Transverse colon (tissue), 4 donors: ENCODE measurements at regions not wholly inside any gene's neighbourhood (a gene's known extent, or its start where the extent isn't known, plus 50 kb on each side); places are given as distances from the start of the nearest gene placed in this dataset.

Experiments used
- DNase-seq: peaks from one replicate; pipeline ENCODE4 v3.0.0-alpha.2; 2019
- H3K27ac ChIP-seq, 4 donors: fragments of 200-600 bp; sonication (generic); 2 replicates each; pipeline ENCODE4 v1.5.1; 2016 to 2018; ENCODE audit warnings: inconsistent platforms in 4 of 4
- H3K27me3 ChIP-seq: fragments of 200-600 bp; sonication (generic); 2 replicates; pipeline ENCODE4 v1.5.1; 2017; ENCODE audit warnings: inconsistent platforms
- H3K36me3 ChIP-seq, 4 donors: fragments of 200-600 bp; sonication (generic); 2 replicates each; pipeline ENCODE4 v1.5.1; 2017 to 2019; ENCODE audit warnings: inconsistent platforms in 4 of 4
- H3K4me1 ChIP-seq, 4 donors: fragments of 200-600 bp; sonication (generic); 2 replicates each; pipeline ENCODE4 v1.5.1; 2017 to 2020; ENCODE audit warnings: inconsistent platforms in 4 of 4
- H3K4me3 ChIP-seq, 4 donors: fragments of 200-600 bp; sonication (generic); 1 replicate in 1 of 4; 2 replicates in 3 of 4; pipeline versions ENCODE4 v1.5.1 to v1.6.1; 2017 to 2019; ENCODE audit warnings: inconsistent platforms in 4 of 4
- H3K9me3 ChIP-seq, 2 donors: fragments of 200-600 bp; sonication (generic); 2 replicates each; pipeline ENCODE4 v1.5.1; 2017 to 2019; ENCODE audit warnings: inconsistent platforms in 2 of 2
- EP300 ChIP-seq: sonication (generic); formaldehyde crosslinking; IDR thresholded peaks from one replicate; pipeline ENCODE4 v1.6.1; 2017; ENCODE audit warnings: antibody characterized with exemption, low read depth
- POLR2A ChIP-seq: fragments of 450-650 bp; IDR thresholded peaks from one replicate; pipeline ENCODE4 v1.6.1; 2016; ENCODE audit warnings: antibody characterized with exemption, mild to moderate bottlenecking, moderate library complexity
- POLR2AphosphoS5 ChIP-seq, 3 donors: sonication (generic); formaldehyde crosslinking; IDR thresholded peaks; one replicate each; pipeline ENCODE4 v1.6.1; 2016; ENCODE audit warnings: antibody characterized with exemption in 3 of 3
- WGBS, 2 donors: methylation state at CpG; one replicate each; pipeline ENCODE4 v1.1.5; 2018; ENCODE audit warnings: low coverage in 1 of 2; 5-methylcytosine and 5-hydroxymethylcytosine counted together
- in situ Hi-C, 4 donors: fragments of 200-750 bp; cut with MboI; loops; one replicate each; pipeline versions ENCODE4 v1.15.0 to v1.15.1; 2017; ENCODE audit warnings: low sequenced_read_pairs in 3 of 4, low pct_ligation_motif_present in 1 of 4, low pct_unique_long_range_greater_than_20kb in 1 of 4
- intact Hi-C: fragments of 100-400 bp; cut with DNase I; formaldehyde crosslinking; loops from one replicate; pipeline ENCODE4 v1.15.1; 2023; ENCODE audit warnings: low total_unique reads
- TF ChIP-seq, protein P1 (sequence below), 5 experiments: fragments of 200-600 bp in 3 of 5; fragments of 450-650 bp in 2 of 5; sonication (generic) in 3 of 5; IDR thresholded peaks; 1 replicate in 2 of 5; 2 replicates in 3 of 5; pipeline ENCODE4 v1.5.1; 2016 to 2017; ENCODE audit warnings: antibody characterized with exemption in 5 of 5, inconsistent platforms in 3 of 5, mild to moderate bottlenecking in 2 of 5, moderate library complexity in 1 of 5

- peaks cover 0 to 7% of the 10 kb centered on the region in 2 donors for H3K9me3 ChIP-seq
- intact Hi-C loops = no loop called here
- no peak overlapping the region for H3K27ac ChIP-seq
- H3K27me3 ChIP-seq = no peaks in the 10 kb centered on the region
- no peaks in the 10 kb centered on the region for H3K36me3 ChIP-seq
- no peak for DNase-seq
- 72% methylated on average over 6 of the region's 6 CpGs; no CpG with 5 or more reads in 1 of the 2 donors for WGBS, 2 donors
- H3K4me1 ChIP-seq = peaks cover 0 to 5% (median 0%) of the 10 kb centered on the region in 4 donors
- TF ChIP-seq POLR2AphosphoS5 (IDR thresholded peaks at IDR 0.05) (no peak), POLR2A (no peak), EP300 (no peak)
- TF ChIP-seq, protein P1, sequence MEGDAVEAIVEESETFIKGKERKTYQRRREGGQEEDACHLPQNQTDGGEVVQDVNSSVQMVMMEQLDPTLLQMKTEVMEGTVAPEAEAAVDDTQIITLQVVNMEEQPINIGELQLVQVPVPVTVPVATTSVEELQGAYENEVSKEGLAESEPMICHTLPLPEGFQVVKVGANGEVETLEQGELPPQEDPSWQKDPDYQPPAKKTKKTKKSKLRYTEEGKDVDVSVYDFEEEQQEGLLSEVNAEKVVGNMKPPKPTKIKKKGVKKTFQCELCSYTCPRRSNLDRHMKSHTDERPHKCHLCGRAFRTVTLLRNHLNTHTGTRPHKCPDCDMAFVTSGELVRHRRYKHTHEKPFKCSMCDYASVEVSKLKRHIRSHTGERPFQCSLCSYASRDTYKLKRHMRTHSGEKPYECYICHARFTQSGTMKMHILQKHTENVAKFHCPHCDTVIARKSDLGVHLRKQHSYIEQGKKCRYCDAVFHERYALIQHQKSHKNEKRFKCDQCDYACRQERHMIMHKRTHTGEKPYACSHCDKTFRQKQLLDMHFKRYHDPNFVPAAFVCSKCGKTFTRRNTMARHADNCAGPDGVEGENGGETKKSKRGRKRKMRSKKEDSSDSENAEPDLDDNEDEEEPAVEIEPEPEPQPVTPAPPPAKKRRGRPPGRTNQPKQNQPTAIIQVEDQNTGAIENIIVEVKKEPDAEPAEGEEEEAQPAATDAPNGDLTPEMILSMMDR (IDR thresholded peaks at IDR 0.05) = no peak
- no peak overlapping the region for H3K4me3 ChIP-seq
- in situ Hi-C loops = no loop called here
These were observed 245.5 kb upstream of the CXCR4 start for GRCh38 chr2:136363470-136363869.

GRCh38 chr2:136362676-136363390 lies 244.9 kb upstream of the CXCR4 start:
- in situ Hi-C loops (no loop called here), intact Hi-C loops (no loop called here)
- peaks cover 0 to 6% of the 10 kb centered on the region in 2 donors for H3K9me3 ChIP-seq
- no peak overlapping the region for H3K27ac ChIP-seq
- H3K4me3 ChIP-seq = no peak overlapping the region
- TF ChIP-seq, protein P1 (IDR thresholded peaks at IDR 0.05) = no peak
- TF ChIP-seq EP300 (no peak), POLR2AphosphoS5 (IDR thresholded peaks at IDR 0.05) (no peak), POLR2A (no peak)
- H3K27me3 ChIP-seq = no peaks in the 10 kb centered on the region
- DNase-seq = no peak
- peaks cover 0 to 5% (median 0%) of the 10 kb centered on the region in 4 donors for H3K4me1 ChIP-seq
- no peaks in the 10 kb centered on the region for H3K36me3 ChIP-seq
- WGBS, 2 donors = 83% methylated on average over 9 of the region's 9 CpGs; no CpG with 5 or more reads in 1 of the 2 donors

DNA sequence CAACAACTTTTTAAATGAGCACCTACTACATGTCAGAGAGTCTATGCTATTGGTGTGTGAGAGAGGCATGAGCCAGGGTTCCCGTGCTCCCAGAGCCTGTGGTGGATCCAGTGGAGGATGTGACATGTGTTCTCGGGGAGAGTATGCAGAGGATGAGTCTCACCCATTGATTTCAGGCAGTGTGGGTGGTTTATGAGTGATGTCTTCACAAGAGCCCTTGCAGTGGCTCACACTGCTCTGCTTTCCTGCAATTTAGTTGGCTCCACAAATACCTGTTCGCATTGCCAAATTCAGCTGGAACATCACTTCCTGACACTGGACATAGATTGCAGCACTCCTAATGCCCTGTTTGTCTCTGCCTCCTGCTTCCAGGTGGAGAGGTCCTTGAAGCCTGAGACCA lies 243.6 kb upstream of the CXCR4 start:
- no peak for DNase-seq
- TF ChIP-seq POLR2A (no peak), EP300 (no peak), POLR2AphosphoS5 (IDR thresholded peaks at IDR 0.05) (no peak)
- TF ChIP-seq, protein P1 (IDR thresholded peaks at IDR 0.05) = no peak
- intact Hi-C loops = no loop called here
- no peak overlapping the region for H3K27ac ChIP-seq
- WGBS, 2 donors = 94% methylated on average over 3 of the region's 3 CpGs; no CpG with 5 or more reads in 1 of the 2 donors
- H3K27me3 ChIP-seq = no peaks in the 10 kb centered on the region
- in situ Hi-C loops = no loop called here
- no peak overlapping the region for H3K4me3 ChIP-seq
- no peaks in the 10 kb centered on the region for H3K36me3 ChIP-seq
- no peaks in the 10 kb centered on the region for H3K9me3 ChIP-seq
- peaks cover 0 to 5% (median 0%) of the 10 kb centered on the region in 4 donors for H3K4me1 ChIP-seq

DNA sequence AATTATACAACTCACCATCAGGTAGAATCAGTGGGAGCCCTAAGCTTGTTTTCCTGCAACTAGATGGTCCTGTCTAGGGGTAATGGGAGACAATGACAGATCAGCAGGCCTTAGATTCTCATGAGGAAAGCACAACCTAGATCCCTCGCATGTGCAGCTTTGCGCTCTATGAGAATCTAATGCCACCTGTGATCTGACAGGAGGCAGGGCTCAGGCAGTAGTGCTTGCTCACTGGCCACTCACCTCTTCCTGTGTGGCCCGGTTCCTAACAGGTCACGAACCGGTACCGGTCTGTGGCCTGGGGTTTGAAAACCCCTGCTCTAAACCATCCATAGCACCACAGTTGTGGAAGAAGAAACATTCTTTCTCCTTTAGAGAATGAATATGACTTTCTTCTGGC lies 242.8 kb upstream of the CXCR4 start:
- no peak for DNase-seq
- intact Hi-C loops = no loop called here
- no peak overlapping the region for H3K27ac ChIP-seq
- TF ChIP-seq, protein P1 (IDR thresholded peaks at IDR 0.05) = no peak
- TF ChIP-seq EP300 (no peak), POLR2A (no peak), POLR2AphosphoS5 (IDR thresholded peaks at IDR 0.05) (no peak)
- H3K9me3 ChIP-seq = no peaks in the 10 kb centered on the region
- 94% methylated on average over 2 to 6 of the region's 6 CpGs for WGBS, 2 donors
- in situ Hi-C loops = no loop called here
- H3K4me1 ChIP-seq = peaks cover 0 to 5% (median 0%) of the 10 kb centered on the region in 4 donors
- H3K36me3 ChIP-seq = no peaks in the 10 kb centered on the region
- no peak overlapping the region for H3K4me3 ChIP-seq
- no peaks in the 10 kb centered on the region for H3K27me3 ChIP-seq
